ENCODE measurements at regions not wholly inside any gene's neighbourhood (a gene's known extent, or its start where the extent isn't known, plus 50 kb on each side); places are given as distances from the start of the nearest gene placed in this dataset.

DNA sequence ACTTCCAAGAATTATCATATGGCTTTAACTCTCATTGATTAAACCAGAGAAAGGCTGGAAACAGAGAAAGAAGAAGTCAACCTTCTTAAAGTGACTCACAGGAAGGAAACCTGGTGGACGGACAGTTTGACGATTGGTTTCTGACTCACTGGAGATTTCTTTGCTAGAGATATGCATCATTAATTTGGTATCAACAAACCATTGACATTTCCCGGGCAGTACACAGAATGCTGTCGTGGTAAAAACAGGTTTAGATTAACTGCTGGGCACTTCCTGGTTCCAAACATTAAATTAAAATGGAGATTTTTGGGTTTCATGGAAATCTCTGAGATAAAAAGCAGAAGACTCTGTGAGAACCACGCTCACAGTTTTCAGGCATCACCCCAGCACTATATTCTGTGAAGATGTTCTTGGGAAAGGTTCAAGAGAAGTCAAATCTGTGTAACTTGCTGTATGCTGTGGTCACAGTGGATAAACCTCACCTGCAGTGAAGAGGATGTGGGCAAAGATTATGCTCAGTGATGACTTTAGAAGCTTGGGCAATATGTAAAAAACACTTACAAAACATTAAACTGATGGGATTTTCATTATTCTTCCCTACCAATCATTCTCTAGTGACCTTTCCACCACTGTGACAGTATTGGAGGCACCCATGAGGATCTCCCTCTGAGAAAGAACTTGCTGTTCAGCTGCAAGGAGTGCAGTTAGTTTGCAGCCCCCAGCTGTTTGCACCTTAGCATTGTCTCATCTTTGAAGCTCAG is 61.1 kb upstream of the CD44 start:
- Histone ChIP-seq H3K9me3 (ENCODE audit: insufficient read depth in 2 of 2, low read depth in 1 of 2, low read length in 1 of 2) (no peaks in the 10 kb centered on the region; a peak in 1 of 4 replicates), H4K8ac (ENCODE audit: extremely low read depth, insufficient read depth, low read length) (no peak overlapping the region), H4K5ac (ENCODE audit: insufficient read length, low read depth, low read length) (no peak overlapping the region), H3K4ac (replicated peaks; ENCODE audit: insufficient read length, low read depth, low read length) (no peak overlapping the region), H2AK5ac (ENCODE audit: low read depth, low read length) (no peak overlapping the region), H3K23ac (ENCODE audit: insufficient read length) (no peak overlapping the region), H4K20me1 (replicated peaks in 1 of 2; ENCODE audit: control insufficient read depth in 1 of 2, insufficient read depth in 2 of 2, low read length in 2 of 2) (no peaks in the 10 kb centered on the region), H3K27me3 (replicated peaks in 1 of 4; ENCODE audit: control insufficient read depth in 3 of 4, extremely low read depth in 1 of 4, insufficient read depth in 3 of 4, low read length in 3 of 4) (peaks cover 0 to 1% (median 0%) of the 10 kb centered on the region in 4 experiments; a peak in 1 of 7 replicates), H3K79me2 (ENCODE audit: control insufficient read depth in 1 of 2, insufficient read depth in 2 of 2, low read length in 2 of 2) (no peaks in the 10 kb centered on the region), H3K79me1 (ENCODE audit: low read depth, low read length) (no peaks in the 10 kb centered on the region), H2BK12ac (ENCODE audit: low read depth, low read length) (no peak overlapping the region), H2BK120ac (replicated peaks; ENCODE audit: low read depth, low read length) (no peak overlapping the region), H3K4me3 (ENCODE audit: extremely low read depth in 1 of 4, insufficient read depth in 2 of 4, low read depth in 3 of 4, low read length in 4 of 4) (no peak overlapping the region), H3K4me1 (replicated peaks in 1 of 4; ENCODE audit: control insufficient read depth in 3 of 4, insufficient read depth in 4 of 4, low read length in 3 of 4) (no peaks in the 10 kb centered on the region), H3K56ac (replicated peaks; ENCODE audit: insufficient read length, low read depth, low read length) (no peak overlapping the region), H3K4me2 (ENCODE audit: insufficient read depth in 1 of 2, low read depth in 2 of 2, low read length in 2 of 2) (no peak overlapping the region), H3K9ac (replicated peaks in 1 of 4; ENCODE audit: extremely low read depth in 1 of 4, low read depth in 3 of 4, low read length in 3 of 4) (no peak overlapping the region), H3K27ac (ENCODE audit: low read depth, low read length) (no peak overlapping the region), H2BK20ac (ENCODE audit: low read length) (no peak overlapping the region), H2BK5ac (ENCODE audit: low read depth, low read length) (no peak overlapping the region), H3K23me2 (ENCODE audit: low read depth, low read length) (no peaks in the 10 kb centered on the region), H3K14ac (ENCODE audit: insufficient read length) (no peak overlapping the region), H3K18ac (ENCODE audit: extremely low read depth, low read length) (no peak overlapping the region), H2AFZ (ENCODE audit: low read length) (no peak overlapping the region), H4K91ac (replicated peaks; ENCODE audit: insufficient read length, low read length) (no peak overlapping the region), H2BK15ac (ENCODE audit: low read length) (no peak overlapping the region), H3K36me3 (ENCODE audit: control insufficient read depth in 2 of 4, insufficient read depth in 4 of 4, low read length in 3 of 4) (no peaks in the 10 kb centered on the region)
- 96% methylated on average over 5 of the region's 5 CpGs; no CpG with 5 or more reads in 1 of the 2 experiments for WGBS, 2 experiments (ENCODE audit: extremely low coverage in 1 of 2, insufficient coverage in 1 of 2, insufficient read length in 1 of 2, insufficient replicate concordance in 2 of 2, low coverage in 1 of 2, low lambda C conversion rate in 2 of 2, missing lambda C conversion rate in 1 of 2)
- CTCF ChIA-PET (ENCODE audit: partially characterized antibody), result interaction anchor here (1.0 kb wide), 1 partner anchor 216 kb away, joined by 4 read pairs; no protein-coding TSS in a partner anchor
- DNase-seq (ENCODE audit: low read depth in 1 of 2, low spot score in 2 of 2), result no peak
- POLR2A ChIA-PET (ENCODE audit: partially characterized antibody), result interaction anchor here (1.3 kb wide), 1 partner anchor 13 kb away, joined by 3 read pairs; no protein-coding TSS in a partner anchor
- no peak for FAIRE-seq
- no peak for TF ChIP-seq JUN (IDR thresholded peaks at IDR 0.05; ENCODE audit: low read depth, low read length)
- TF ChIP-seq GTF2F1 (IDR thresholded peaks at IDR 0.05; ENCODE audit: borderline replicate concordance, low read depth, low read length), result no peak
- TF ChIP-seq SAP30 (IDR thresholded peaks at IDR 0.05; ENCODE audit: insufficient read depth, insufficient replicate concordance, low read length), result no peak
- TF ChIP-seq CHD2 (IDR thresholded peaks at IDR 0.05; ENCODE audit: low read length), result no peak
- TF ChIP-seq CTBP2 (IDR thresholded peaks at IDR 0.05; ENCODE audit: borderline replicate concordance, insufficient read depth, insufficient read length, low read length), result no peak
- no peak for TF ChIP-seq SIX5 (IDR thresholded peaks at IDR 0.05; ENCODE audit: low read depth, low read length)
- TF ChIP-seq MAFK (IDR thresholded peaks at IDR 0.05; ENCODE audit: low read depth, low read length), result no peak
- no peak for TF ChIP-seq SP2 (IDR thresholded peaks at IDR 0.05; ENCODE audit: low read length)
- no peak for TF ChIP-seq ATF3 (IDR thresholded peaks at IDR 0.05; ENCODE audit: insufficient read depth, low read depth, low read length)
- TF ChIP-seq E2F6 (IDR thresholded peaks at IDR 0.05), result no peak
- TF ChIP-seq KDM5A (IDR thresholded peaks at IDR 0.05; ENCODE audit: low read length), result no peak
- no peak for TF ChIP-seq TBP (IDR thresholded peaks at IDR 0.05; ENCODE audit: low read depth, low read length)
